Adipocyte (in vitro differentiated cells): ENCODE measurements at regions not wholly inside any gene's neighbourhood (a gene's known extent, or its start where the extent isn't known, plus 50 kb on each side); places are given as distances from the start of the nearest gene placed in this dataset.

ENCODE experiments used
- DNase-seq: peaks from one replicate; pipeline ENCODE4 v3.0.0-alpha.2; 2015; ENCODE audit warnings: low read depth
- H3K27me3 ChIP-seq: replicated peaks from 2 replicates; pipeline ENCODE4 v1.7.0; 2013; ENCODE audit warnings: mild to moderate bottlenecking, low read length, moderate library complexity; ENCODE audit not compliant: control insufficient read depth, insufficient read depth
- H3K36me3 ChIP-seq: 2 replicates; pipeline ENCODE4 v1.7.0; 2013; ENCODE audit warnings: low read length, mild to moderate bottlenecking, moderate library complexity; ENCODE audit not compliant: control insufficient read depth, insufficient read depth, severe bottlenecking
- H3K4me1 ChIP-seq: 2 replicates; pipeline ENCODE4 v1.7.0; 2013; ENCODE audit warnings: mild to moderate bottlenecking, low read length, moderate library complexity; ENCODE audit not compliant: control insufficient read depth, insufficient read depth
- H3K4me3 ChIP-seq: 2 replicates; pipeline ENCODE4 v1.7.0; 2013; ENCODE audit warnings: mild to moderate bottlenecking, low read length, moderate library complexity
- H3K9ac ChIP-seq: 2 replicates; pipeline ENCODE4 v1.7.0; 2013; ENCODE audit warnings: mild to moderate bottlenecking, low read length, moderate library complexity
- H3K9me3 ChIP-seq: 2 replicates; pipeline ENCODE4 v1.7.0; 2013; ENCODE audit warnings: mild to moderate bottlenecking, low read length, moderate library complexity; ENCODE audit not compliant: control insufficient read depth

- Histone ChIP-seq H3K36me3 (no peaks in the 10 kb centered on the region), H3K4me1 (no peaks in the 10 kb centered on the region), H3K9ac (no peak overlapping the region), H3K9me3 (no peaks in the 10 kb centered on the region), H3K4me3 (no peak overlapping the region), H3K27me3 (peaks cover 15% of the 10 kb centered on the region)
- DNase-seq: no peak
Observed at GRCh38 chr10:123496996-123497660, 169.0 kb upstream of the GPR26 start.

GRCh38 chr10:123500110-123500509 lies 166.0 kb upstream of the GPR26 start:
- H3K27me3 ChIP-seq: peaks cover 9% of the 10 kb centered on the region
- no peak for DNase-seq
- H3K4me3 ChIP-seq: no peak overlapping the region
- no peaks in the 10 kb centered on the region for H3K4me1 ChIP-seq
- H3K9ac ChIP-seq: no peak overlapping the region
- no peaks in the 10 kb centered on the region for H3K9me3 ChIP-seq
- H3K36me3 ChIP-seq: no peaks in the 10 kb centered on the region

- no peaks in the 10 kb centered on the region for H3K36me3 ChIP-seq
- DNase-seq: no peak
- H3K4me1 ChIP-seq: no peaks in the 10 kb centered on the region
- no peak overlapping the region for H3K9ac ChIP-seq
- H3K9me3 ChIP-seq: no peaks in the 10 kb centered on the region
- H3K27me3 ChIP-seq: peaks cover 9% of the 10 kb centered on the region
- no peak overlapping the region for H3K4me3 ChIP-seq
Observed at GRCh38 chr10:123501148-123501547, 165.0 kb upstream of the GPR26 start.

GRCh38 chr10:123502983-123503382 lies 163.2 kb upstream of the GPR26 start:
- no peak overlapping the region for H3K4me3 ChIP-seq
- H3K27me3 ChIP-seq: peaks cover 9% of the 10 kb centered on the region
- peaks cover under 1% of the 10 kb centered on the region for H3K9me3 ChIP-seq
- no peak overlapping the region for H3K9ac ChIP-seq
- no peaks in the 10 kb centered on the region for H3K36me3 ChIP-seq
- DNase-seq: peak; percentile 0
- no peaks in the 10 kb centered on the region for H3K4me1 ChIP-seq

- H3K4me3 ChIP-seq: no peak overlapping the region
- peaks cover 6% of the 10 kb centered on the region for H3K9me3 ChIP-seq
- no peak for DNase-seq
- peaks cover 4% of the 10 kb centered on the region for H3K27me3 ChIP-seq
- H3K9ac ChIP-seq: no peak overlapping the region
- no peaks in the 10 kb centered on the region for H3K4me1 ChIP-seq
- H3K36me3 ChIP-seq: no peaks in the 10 kb centered on the region
Observed at GRCh38 chr10:123506455-123506854, 159.7 kb upstream of the GPR26 start.

GRCh38 chr10:123507298-123507697 lies 158.9 kb upstream of the GPR26 start:
- peaks cover 6% of the 10 kb centered on the region for H3K9me3 ChIP-seq
- H3K4me1 ChIP-seq: no peaks in the 10 kb centered on the region
- H3K36me3 ChIP-seq: no peaks in the 10 kb centered on the region
- peak; percentile 17 for DNase-seq
- peaks cover 1% of the 10 kb centered on the region for H3K27me3 ChIP-seq
- H3K4me3 ChIP-seq: no peak overlapping the region
- H3K9ac ChIP-seq: no peak overlapping the region

GRCh38 chr10:123509338-123509737 lies 156.8 kb upstream of the GPR26 start:
- no peak for DNase-seq
- H3K4me1 ChIP-seq: no peaks in the 10 kb centered on the region
- no peak overlapping the region for H3K4me3 ChIP-seq
- peaks cover 6% of the 10 kb centered on the region for H3K9me3 ChIP-seq
- H3K9ac ChIP-seq: no peak overlapping the region
- H3K27me3 ChIP-seq: peaks cover 14% of the 10 kb centered on the region
- no peaks in the 10 kb centered on the region for H3K36me3 ChIP-seq

- DNase-seq: peak; percentile 0
- H3K9me3 ChIP-seq: peaks cover 3% of the 10 kb centered on the region
Observed at GRCh38 chr10:123512901-123513775, 153.0 kb upstream of the GPR26 start.

GRCh38 chr10:123513870-123514269 lies 152.3 kb upstream of the GPR26 start:
- H3K36me3 ChIP-seq: no peaks in the 10 kb centered on the region
- no peak overlapping the region for H3K9ac ChIP-seq
- no peak overlapping the region for H3K4me3 ChIP-seq
- no peaks in the 10 kb centered on the region for H3K9me3 ChIP-seq
- no peak for DNase-seq
- no peaks in the 10 kb centered on the region for H3K4me1 ChIP-seq
- peaks cover 30% of the 10 kb centered on the region for H3K27me3 ChIP-seq

More at GRCh38 chr10:123512901-123513775, 153.0 kb upstream of the GPR26 start:
- Histone ChIP-seq H3K4me3 (no peak overlapping the region), H3K9ac (no peak overlapping the region), H3K27me3 (peaks cover 30% of the 10 kb centered on the region), H3K36me3 (no peaks in the 10 kb centered on the region), H3K4me1 (no peaks in the 10 kb centered on the region)

GRCh38 chr10:123514996-123515395 lies 151.2 kb upstream of the GPR26 start:
- peaks cover 30% of the 10 kb centered on the region for H3K27me3 ChIP-seq
- no peak overlapping the region for H3K4me3 ChIP-seq
- no peaks in the 10 kb centered on the region for H3K4me1 ChIP-seq
- no peaks in the 10 kb centered on the region for H3K36me3 ChIP-seq
- H3K9ac ChIP-seq: no peak overlapping the region
- H3K9me3 ChIP-seq: no peaks in the 10 kb centered on the region
- no peak for DNase-seq

- H3K36me3 ChIP-seq: no peaks in the 10 kb centered on the region
- DNase-seq: no peak
- H3K4me3 ChIP-seq: no peak overlapping the region
- peaks cover 30% of the 10 kb centered on the region for H3K27me3 ChIP-seq
- H3K4me1 ChIP-seq: no peaks in the 10 kb centered on the region
- no peaks in the 10 kb centered on the region for H3K9me3 ChIP-seq
- H3K9ac ChIP-seq: no peak overlapping the region
Observed at GRCh38 chr10:123515661-123516060, 150.5 kb upstream of the GPR26 start.
